H1 (cell line): ENCODE measurements at regions not wholly inside any gene's neighbourhood (a gene's known extent, or its start where the extent isn't known, plus 50 kb on each side); places are given as distances from the start of the nearest gene placed in this dataset.

Experiments used
- CTCF ChIA-PET: fragments of 300-600 bp; sonication (Branson Sonifier 250); formaldehyde crosslinking; loops from one replicate; lab custom pipeline; 2021; ENCODE audit not compliant: partially characterized antibody; lab: Charles Lee
- POLR2A ChIA-PET: fragments of 300-600 bp; sonication (Branson Sonifier 250); formaldehyde crosslinking; loops from one replicate; lab custom pipeline; 2021; ENCODE audit warnings: inconsistent platforms; ENCODE audit not compliant: partially characterized antibody; lab: Charles Lee
- DNase-seq, 2 experiments: peaks; one replicate each; pipeline versions ENCODE4 v3.0.0 to v3.0.0-alpha.2; 2010 to 2022; ENCODE audit warnings: low spot score in 2 of 2, low read depth in 1 of 2, mixed read lengths in 1 of 2
- FAIRE-seq: peaks from 2 replicates; lab custom pipeline; 2011; peaks lifted over from hg19 to GRCh38; lab: Jason Lieb, UNC
- H2AFZ ChIP-seq: 2 replicates; pipeline ENCODE4 v1.8.1; 2012; ENCODE audit warnings: low read length, inconsistent platforms
- H2AK5ac ChIP-seq: 2 replicates; pipeline ENCODE4 v1.6.1; 2013; ENCODE audit warnings: low read depth, low read length
- H2BK120ac ChIP-seq: replicated peaks from 2 replicates; pipeline ENCODE3; 2013; ENCODE audit warnings: low read depth, low read length, inconsistent platforms
- H2BK12ac ChIP-seq: 2 replicates; pipeline ENCODE4 v1.6.1; 2013; ENCODE audit warnings: low read depth, low read length
- H2BK15ac ChIP-seq: 2 replicates; pipeline ENCODE4 v1.6.1; 2013; ENCODE audit warnings: low read length
- H2BK20ac ChIP-seq: 2 replicates; pipeline ENCODE4 v1.6.1; 2013; ENCODE audit warnings: low read length
- H2BK5ac ChIP-seq: 2 replicates; pipeline ENCODE4 v1.6.1; 2013; ENCODE audit warnings: low read depth, low read length
- H3K14ac ChIP-seq: 2 replicates; pipeline ENCODE4 v1.6.1; 2013; ENCODE audit warnings: inconsistent platforms; ENCODE audit not compliant: insufficient read length
- H3K18ac ChIP-seq: 2 replicates; pipeline ENCODE4 v1.6.1; 2013; ENCODE audit warnings: low read length; ENCODE audit errors: extremely low read depth
- H3K23ac ChIP-seq: 2 replicates; pipeline ENCODE4 v1.6.1; 2013; ENCODE audit warnings: inconsistent platforms; ENCODE audit not compliant: insufficient read length
- H3K23me2 ChIP-seq: 2 replicates; pipeline ENCODE4 v1.6.1; 2013; ENCODE audit warnings: low read depth, low read length
- H3K27ac ChIP-seq: 2 replicates; pipeline ENCODE4 v1.6.1; 2011; ENCODE audit warnings: low read depth, low read length, inconsistent platforms
- H3K27me3 ChIP-seq, 4 experiments: replicated peaks in 1 of 4; 1 replicate in 1 of 4; 2 replicates in 3 of 4; pipeline versions ENCODE4 v1.6.1 to v1.8.1; 2011 to 2013; ENCODE audit warnings: low read length in 3 of 4, mild to moderate bottlenecking in 3 of 4, inconsistent platforms in 2 of 4, mixed read lengths in 2 of 4, moderate library complexity in 1 of 4; ENCODE audit not compliant: control insufficient read depth in 3 of 4, insufficient read depth in 3 of 4; ENCODE audit errors: extremely low read depth in 1 of 4
- H3K36me3 ChIP-seq, 4 experiments: 2 replicates each; pipeline versions ENCODE4 v1.6.1 to v1.8.1; 2011 to 2013; ENCODE audit warnings: mild to moderate bottlenecking in 4 of 4, low read length in 3 of 4, moderate library complexity in 2 of 4, control low read depth in 1 of 4, inconsistent platforms in 1 of 4; ENCODE audit not compliant: insufficient read depth in 4 of 4, control insufficient read depth in 2 of 4
- H3K4ac ChIP-seq: replicated peaks from 2 replicates; pipeline ENCODE3; 2013; ENCODE audit warnings: low read length, low read depth, mixed read lengths, inconsistent platforms; ENCODE audit not compliant: insufficient read length
- H3K4me1 ChIP-seq, 4 experiments: replicated peaks in 1 of 4; 1 replicate in 1 of 4; 2 replicates in 3 of 4; pipeline versions ENCODE4 v1.6.1 to v1.8.1; 2011 to 2013; ENCODE audit warnings: low read length in 3 of 4, inconsistent platforms in 2 of 4, mixed read lengths in 1 of 4; ENCODE audit not compliant: insufficient read depth in 4 of 4, control insufficient read depth in 3 of 4
- H3K4me2 ChIP-seq, 2 experiments: 2 replicates each; pipeline versions ENCODE4 v1.6.1 to v1.8.1; 2011 to 2013; ENCODE audit warnings: low read depth in 2 of 2, low read length in 2 of 2, control low read depth in 1 of 2, inconsistent platforms in 1 of 2, mild to moderate bottlenecking in 1 of 2; ENCODE audit not compliant: insufficient read depth in 1 of 2
- H3K4me3 ChIP-seq, 4 experiments: fragments of 200-600, 300-600 bp in 1 of 4; sonication (generic), shearing (Covaris generic), sonication (Bioruptor Twin) in 1 of 4; 2 replicates each; pipeline versions ENCODE4 v1.5.1 to v1.8.1; 2011 to 2016; ENCODE audit warnings: low read length in 4 of 4, low read depth in 3 of 4, control low read depth in 2 of 4, inconsistent platforms in 2 of 4, mild to moderate bottlenecking in 2 of 4, mixed read lengths in 1 of 4, moderate library complexity in 1 of 4; ENCODE audit not compliant: insufficient read depth in 2 of 4; ENCODE audit errors: extremely low read depth in 1 of 4
- H3K56ac ChIP-seq: replicated peaks from 2 replicates; pipeline ENCODE3; 2013; ENCODE audit warnings: low read depth, mild to moderate bottlenecking, mixed read lengths, low read length, inconsistent platforms; ENCODE audit not compliant: insufficient read length
- H3K79me1 ChIP-seq: 2 replicates; pipeline ENCODE4 v1.6.1; 2013; ENCODE audit warnings: low read depth, low read length, control low read depth
- H3K79me2 ChIP-seq, 2 experiments: 2 replicates each; pipeline versions ENCODE4 v1.6.1 to v1.8.1; 2012 to 2013; ENCODE audit warnings: low read length in 2 of 2, mild to moderate bottlenecking in 2 of 2, inconsistent platforms in 1 of 2; ENCODE audit not compliant: insufficient read depth in 2 of 2, control insufficient read depth in 1 of 2
- H3K9ac ChIP-seq, 4 experiments: replicated peaks in 1 of 4; 1 replicate in 1 of 4; 2 replicates in 3 of 4; pipeline versions ENCODE4 v1.6.1 to v1.8.1; 2011 to 2013; ENCODE audit warnings: low read depth in 3 of 4, low read length in 3 of 4, control low read depth in 2 of 4, mild to moderate bottlenecking in 2 of 4, moderate library complexity in 2 of 4, inconsistent platforms in 1 of 4; ENCODE audit errors: extremely low read depth in 1 of 4
- H3K9me3 ChIP-seq, 2 experiments: 2 replicates each; pipeline versions ENCODE4 v1.6.1 to v1.8.1; 2012 to 2013; ENCODE audit warnings: mild to moderate bottlenecking in 2 of 2, moderate library complexity in 2 of 2, control low read depth in 1 of 2, inconsistent platforms in 1 of 2, low read depth in 1 of 2, low read length in 1 of 2, mixed read lengths in 1 of 2; ENCODE audit not compliant: insufficient read depth in 2 of 2
- H4K20me1 ChIP-seq, 2 experiments: replicated peaks in 1 of 2; 2 replicates each; pipeline versions ENCODE3 to v1.8.1; 2011 to 2013; ENCODE audit warnings: inconsistent platforms in 2 of 2, low read length in 2 of 2, mild to moderate bottlenecking in 1 of 2; ENCODE audit not compliant: insufficient read depth in 2 of 2, control insufficient read depth in 1 of 2
- H4K5ac ChIP-seq: 2 replicates; pipeline ENCODE4 v1.6.1; 2013; ENCODE audit warnings: low read length, low read depth, mixed read lengths, inconsistent platforms; ENCODE audit not compliant: insufficient read length
- H4K8ac ChIP-seq: 2 replicates; pipeline ENCODE4 v1.8.0; 2013; ENCODE audit warnings: mild to moderate bottlenecking, moderate library complexity, low read length, inconsistent platforms; ENCODE audit not compliant: insufficient read depth; ENCODE audit errors: extremely low read depth
- H4K91ac ChIP-seq: replicated peaks from 2 replicates; pipeline ENCODE3; 2013; ENCODE audit warnings: low read length, mixed read lengths, inconsistent platforms; ENCODE audit not compliant: insufficient read length
- CBX8 ChIP-seq: fragments of 300-800, 300-1000 bp; sonication (generic); IDR thresholded peaks from 2 replicates; pipeline ENCODE4 v1.7.1; 2016; ENCODE audit warnings: low read depth, low read length, borderline replicate concordance
- HDAC6 ChIP-seq: IDR thresholded peaks from one replicate; pipeline ENCODE4 v1.7.1; 2012; ENCODE audit warnings: low read depth, mild to moderate bottlenecking, inconsistent platforms, low read length, moderate library complexity
- KDM5A ChIP-seq: fragments of 200-600 bp; IDR thresholded peaks from 2 replicates; pipeline ENCODE4 v1.7.1; 2012; ENCODE audit warnings: mild to moderate bottlenecking, low read length, inconsistent platforms, mixed read lengths
- MAFK ChIP-seq: IDR thresholded peaks from 2 replicates; pipeline ENCODE4 v1.6.1; 2012; ENCODE audit warnings: low read depth, mild to moderate bottlenecking, improper control_type of control experiment, low read length
- PHF8 ChIP-seq: fragments of 200-600 bp; sonication (generic); conservative IDR thresholded peaks from 2 replicates; pipeline ENCODE4 v1.7.1; 2012; ENCODE audit warnings: low read depth, mild to moderate bottlenecking, inconsistent platforms, low read length, moderate library complexity
- POLR2AphosphoS5 ChIP-seq: IDR thresholded peaks from 2 replicates; pipeline ENCODE4 v1.6.1; 2011; ENCODE audit warnings: low read depth, low read length
- RBBP5 ChIP-seq: IDR thresholded peaks from 2 replicates; pipeline ENCODE4 v1.7.1; 2012; ENCODE audit warnings: low read depth, mild to moderate bottlenecking, inconsistent platforms, low read length, moderate library complexity, borderline replicate concordance
- TAF7 ChIP-seq: optimal IDR thresholded peaks from 2 replicates; pipeline ENCODE3; 2011; ENCODE audit warnings: low read depth, mild to moderate bottlenecking, inconsistent platforms, low read length, moderate library complexity, borderline replicate concordance
- WGBS, 2 experiments: shearing (Covaris generic) in 1 of 2; methylation state at CpG; one replicate each; pipeline versions ENCODE4 v1.1.6 to v1.1.7; 2013 to 2015; ENCODE audit warnings: low lambda C conversion rate in 2 of 2, mixed read lengths in 2 of 2, inconsistent platforms in 1 of 2, low coverage in 1 of 2, missing lambda C conversion rate in 1 of 2; ENCODE audit not compliant: insufficient replicate concordance in 2 of 2, insufficient coverage in 1 of 2, insufficient read length in 1 of 2; ENCODE audit errors: extremely low coverage in 1 of 2, missing lambda C conversion rate in 1 of 2; 5-methylcytosine and 5-hydroxymethylcytosine counted together
- TF ChIP-seq, protein P1 (sequence below): IDR thresholded peaks from 2 replicates; pipeline ENCODE4 v1.6.1; 2012; ENCODE audit warnings: inconsistent platforms
- TF ChIP-seq, protein P2 (sequence below): IDR thresholded peaks from 2 replicates; pipeline ENCODE4 v1.6.1; 2012; ENCODE audit warnings: inconsistent platforms

DNA sequence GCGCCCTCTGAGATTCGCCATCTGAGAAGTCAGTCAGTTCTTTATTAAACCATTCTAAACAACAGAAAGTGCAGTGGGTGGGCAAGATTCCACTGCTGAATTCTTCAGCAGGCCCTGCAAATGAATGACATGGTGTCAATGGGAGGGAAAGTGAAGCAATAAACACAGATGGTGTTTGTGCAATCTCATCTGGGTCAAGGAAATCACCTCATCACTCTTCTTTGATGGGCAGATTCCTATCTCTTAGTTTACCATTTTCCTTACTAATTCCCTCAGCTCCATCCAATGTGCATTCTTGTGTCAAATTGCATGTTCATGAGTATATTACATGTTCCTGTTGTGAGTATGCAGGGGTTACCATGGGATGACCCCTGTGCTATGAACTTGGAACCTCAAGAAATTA, 100.7 kb upstream of the CYP1B1 start:
- no peak overlapping the region for H3K4me2 ChIP-seq
- H3K27ac ChIP-seq: no peak overlapping the region

More for the DNA sequence above, 100.7 kb upstream of the CYP1B1 start:
- no peaks in the 10 kb centered on the region for H3K79me2 ChIP-seq
- H3K4me1 ChIP-seq: no peaks in the 10 kb centered on the region
- no peak overlapping the region for H3K4ac ChIP-seq
- ChIA-PET CTCF (no interaction called here), POLR2A (no interaction called here)
- H3K23ac ChIP-seq: no peak overlapping the region
- no peak overlapping the region for H3K4me3 ChIP-seq
- no peaks in the 10 kb centered on the region for H3K79me1 ChIP-seq
- no peak overlapping the region for H4K91ac ChIP-seq
- H2AFZ ChIP-seq: no peak overlapping the region
- no peaks in the 10 kb centered on the region for H4K20me1 ChIP-seq
- no peak overlapping the region for H3K56ac ChIP-seq
- no peaks in the 10 kb centered on the region for H3K9me3 ChIP-seq
- no peaks in the 10 kb centered on the region for H3K27me3 ChIP-seq
- H2BK20ac ChIP-seq: no peak overlapping the region
- no peak overlapping the region for H2BK15ac ChIP-seq
- TF ChIP-seq HDAC6 (no peak), KDM5A (no peak), POLR2AphosphoS5 (no peak), RBBP5 (no peak), PHF8 (no peak), TAF7 (no peak), MAFK (no peak), CBX8 (no peak)
- TF ChIP-seq, protein P1, sequence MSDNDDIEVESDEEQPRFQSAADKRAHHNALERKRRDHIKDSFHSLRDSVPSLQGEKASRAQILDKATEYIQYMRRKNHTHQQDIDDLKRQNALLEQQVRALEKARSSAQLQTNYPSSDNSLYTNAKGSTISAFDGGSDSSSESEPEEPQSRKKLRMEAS: no peak
- TF ChIP-seq, protein P2, sequence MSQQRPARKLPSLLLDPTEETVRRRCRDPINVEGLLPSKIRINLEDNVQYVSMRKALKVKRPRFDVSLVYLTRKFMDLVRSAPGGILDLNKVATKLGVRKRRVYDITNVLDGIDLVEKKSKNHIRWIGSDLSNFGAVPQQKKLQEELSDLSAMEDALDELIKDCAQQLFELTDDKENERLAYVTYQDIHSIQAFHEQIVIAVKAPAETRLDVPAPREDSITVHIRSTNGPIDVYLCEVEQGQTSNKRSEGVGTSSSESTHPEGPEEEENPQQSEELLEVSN: no peak
- TF ChIP-seq, all 59 proteins: peak for 0
- H3K9ac ChIP-seq: no peak overlapping the region
- FAIRE-seq: no peak
- no peaks in the 10 kb centered on the region for H3K36me3 ChIP-seq
- H4K8ac ChIP-seq: no peak overlapping the region; the same call in 1 of the 2 replicates
- H4K5ac ChIP-seq: no peak overlapping the region
- no peak for DNase-seq
- H2AK5ac ChIP-seq: no peak overlapping the region
- WGBS, 2 experiments: 100% methylated on average over 2 of the region's 2 CpGs; no CpG with 5 or more reads in 1 of the 2 experiments
- no peaks in the 10 kb centered on the region; the same call in 1 of the 2 replicates for H3K23me2 ChIP-seq
- H2BK12ac ChIP-seq: no peak overlapping the region
- no peak overlapping the region for H2BK120ac ChIP-seq
- H3K18ac ChIP-seq: no peak overlapping the region
- H3K14ac ChIP-seq: no peak overlapping the region
- H2BK5ac ChIP-seq: no peak overlapping the region
